H1 (cell line): ENCODE measurements at regions not wholly inside any gene's neighbourhood (a gene's known extent, or its start where the extent isn't known, plus 50 kb on each side); places are given as distances from the start of the nearest gene placed in this dataset.
A peak's percentile ranks its signal among the peaks of the same experiment; 100 is the strongest.

ENCODE experiments used
- CTCF ChIA-PET: fragments of 300-600 bp; sonication (Branson Sonifier 250); formaldehyde crosslinking; loops from one replicate; lab custom pipeline; 2021; ENCODE audit not compliant: partially characterized antibody; lab: Charles Lee
- POLR2A ChIA-PET: fragments of 300-600 bp; sonication (Branson Sonifier 250); formaldehyde crosslinking; loops from one replicate; lab custom pipeline; 2021; ENCODE audit warnings: inconsistent platforms; ENCODE audit not compliant: partially characterized antibody; lab: Charles Lee
- DNase-seq, 2 experiments: peaks; one replicate each; pipeline versions ENCODE4 v3.0.0 to v3.0.0-alpha.2; 2010 to 2022; ENCODE audit warnings: low spot score in 2 of 2, low read depth in 1 of 2, mixed read lengths in 1 of 2
- FAIRE-seq: peaks from 2 replicates; lab custom pipeline; 2011; peaks lifted over from hg19 to GRCh38; lab: Jason Lieb, UNC
- H2AFZ ChIP-seq: 2 replicates; pipeline ENCODE4 v1.8.1; 2012; ENCODE audit warnings: low read length, inconsistent platforms
- H2AK5ac ChIP-seq: 2 replicates; pipeline ENCODE4 v1.6.1; 2013; ENCODE audit warnings: low read depth, low read length
- H2BK120ac ChIP-seq: replicated peaks from 2 replicates; pipeline ENCODE3; 2013; ENCODE audit warnings: low read depth, low read length, inconsistent platforms
- H2BK12ac ChIP-seq: 2 replicates; pipeline ENCODE4 v1.6.1; 2013; ENCODE audit warnings: low read depth, low read length
- H2BK15ac ChIP-seq: 2 replicates; pipeline ENCODE4 v1.6.1; 2013; ENCODE audit warnings: low read length
- H2BK20ac ChIP-seq: 2 replicates; pipeline ENCODE4 v1.6.1; 2013; ENCODE audit warnings: low read length
- H2BK5ac ChIP-seq: 2 replicates; pipeline ENCODE4 v1.6.1; 2013; ENCODE audit warnings: low read depth, low read length
- H3K14ac ChIP-seq: 2 replicates; pipeline ENCODE4 v1.6.1; 2013; ENCODE audit warnings: inconsistent platforms; ENCODE audit not compliant: insufficient read length
- H3K18ac ChIP-seq: 2 replicates; pipeline ENCODE4 v1.6.1; 2013; ENCODE audit warnings: low read length; ENCODE audit errors: extremely low read depth
- H3K23ac ChIP-seq: 2 replicates; pipeline ENCODE4 v1.6.1; 2013; ENCODE audit warnings: inconsistent platforms; ENCODE audit not compliant: insufficient read length
- H3K23me2 ChIP-seq: 2 replicates; pipeline ENCODE4 v1.6.1; 2013; ENCODE audit warnings: low read depth, low read length
- H3K27ac ChIP-seq: 2 replicates; pipeline ENCODE4 v1.6.1; 2011; ENCODE audit warnings: low read depth, low read length, inconsistent platforms
- H3K27me3 ChIP-seq, 4 experiments: replicated peaks in 1 of 4; 1 replicate in 1 of 4; 2 replicates in 3 of 4; pipeline versions ENCODE4 v1.6.1 to v1.8.1; 2011 to 2013; ENCODE audit warnings: low read length in 3 of 4, mild to moderate bottlenecking in 3 of 4, inconsistent platforms in 2 of 4, mixed read lengths in 2 of 4, moderate library complexity in 1 of 4; ENCODE audit not compliant: control insufficient read depth in 3 of 4, insufficient read depth in 3 of 4; ENCODE audit errors: extremely low read depth in 1 of 4
- H3K36me3 ChIP-seq, 4 experiments: 2 replicates each; pipeline versions ENCODE4 v1.6.1 to v1.8.1; 2011 to 2013; ENCODE audit warnings: mild to moderate bottlenecking in 4 of 4, low read length in 3 of 4, moderate library complexity in 2 of 4, control low read depth in 1 of 4, inconsistent platforms in 1 of 4; ENCODE audit not compliant: insufficient read depth in 4 of 4, control insufficient read depth in 2 of 4
- H3K4ac ChIP-seq: replicated peaks from 2 replicates; pipeline ENCODE3; 2013; ENCODE audit warnings: low read length, low read depth, mixed read lengths, inconsistent platforms; ENCODE audit not compliant: insufficient read length
- H3K4me1 ChIP-seq, 4 experiments: replicated peaks in 1 of 4; 1 replicate in 1 of 4; 2 replicates in 3 of 4; pipeline versions ENCODE4 v1.6.1 to v1.8.1; 2011 to 2013; ENCODE audit warnings: low read length in 3 of 4, inconsistent platforms in 2 of 4, mixed read lengths in 1 of 4; ENCODE audit not compliant: insufficient read depth in 4 of 4, control insufficient read depth in 3 of 4
- H3K4me2 ChIP-seq, 2 experiments: 2 replicates each; pipeline versions ENCODE4 v1.6.1 to v1.8.1; 2011 to 2013; ENCODE audit warnings: low read depth in 2 of 2, low read length in 2 of 2, control low read depth in 1 of 2, inconsistent platforms in 1 of 2, mild to moderate bottlenecking in 1 of 2; ENCODE audit not compliant: insufficient read depth in 1 of 2
- H3K4me3 ChIP-seq, 4 experiments: fragments of 200-600, 300-600 bp in 1 of 4; sonication (generic), shearing (Covaris generic), sonication (Bioruptor Twin) in 1 of 4; 2 replicates each; pipeline versions ENCODE4 v1.5.1 to v1.8.1; 2011 to 2016; ENCODE audit warnings: low read length in 4 of 4, low read depth in 3 of 4, control low read depth in 2 of 4, inconsistent platforms in 2 of 4, mild to moderate bottlenecking in 2 of 4, mixed read lengths in 1 of 4, moderate library complexity in 1 of 4; ENCODE audit not compliant: insufficient read depth in 2 of 4; ENCODE audit errors: extremely low read depth in 1 of 4
- H3K56ac ChIP-seq: replicated peaks from 2 replicates; pipeline ENCODE3; 2013; ENCODE audit warnings: low read depth, mild to moderate bottlenecking, mixed read lengths, low read length, inconsistent platforms; ENCODE audit not compliant: insufficient read length
- H3K79me1 ChIP-seq: 2 replicates; pipeline ENCODE4 v1.6.1; 2013; ENCODE audit warnings: low read depth, low read length, control low read depth
- H3K79me2 ChIP-seq, 2 experiments: 2 replicates each; pipeline versions ENCODE4 v1.6.1 to v1.8.1; 2012 to 2013; ENCODE audit warnings: low read length in 2 of 2, mild to moderate bottlenecking in 2 of 2, inconsistent platforms in 1 of 2; ENCODE audit not compliant: insufficient read depth in 2 of 2, control insufficient read depth in 1 of 2
- H3K9ac ChIP-seq, 4 experiments: replicated peaks in 1 of 4; 1 replicate in 1 of 4; 2 replicates in 3 of 4; pipeline versions ENCODE4 v1.6.1 to v1.8.1; 2011 to 2013; ENCODE audit warnings: low read depth in 3 of 4, low read length in 3 of 4, control low read depth in 2 of 4, mild to moderate bottlenecking in 2 of 4, moderate library complexity in 2 of 4, inconsistent platforms in 1 of 4; ENCODE audit errors: extremely low read depth in 1 of 4
- H3K9me3 ChIP-seq, 2 experiments: 2 replicates each; pipeline versions ENCODE4 v1.6.1 to v1.8.1; 2012 to 2013; ENCODE audit warnings: mild to moderate bottlenecking in 2 of 2, moderate library complexity in 2 of 2, control low read depth in 1 of 2, inconsistent platforms in 1 of 2, low read depth in 1 of 2, low read length in 1 of 2, mixed read lengths in 1 of 2; ENCODE audit not compliant: insufficient read depth in 2 of 2
- H4K20me1 ChIP-seq, 2 experiments: replicated peaks in 1 of 2; 2 replicates each; pipeline versions ENCODE3 to v1.8.1; 2011 to 2013; ENCODE audit warnings: inconsistent platforms in 2 of 2, low read length in 2 of 2, mild to moderate bottlenecking in 1 of 2; ENCODE audit not compliant: insufficient read depth in 2 of 2, control insufficient read depth in 1 of 2
- H4K5ac ChIP-seq: 2 replicates; pipeline ENCODE4 v1.6.1; 2013; ENCODE audit warnings: low read length, low read depth, mixed read lengths, inconsistent platforms; ENCODE audit not compliant: insufficient read length
- H4K8ac ChIP-seq: 2 replicates; pipeline ENCODE4 v1.8.0; 2013; ENCODE audit warnings: mild to moderate bottlenecking, moderate library complexity, low read length, inconsistent platforms; ENCODE audit not compliant: insufficient read depth; ENCODE audit errors: extremely low read depth
- H4K91ac ChIP-seq: replicated peaks from 2 replicates; pipeline ENCODE3; 2013; ENCODE audit warnings: low read length, mixed read lengths, inconsistent platforms; ENCODE audit not compliant: insufficient read length
- ASH2L ChIP-seq: fragments of 200-600, 300-600 bp; sonication (generic); IDR thresholded peaks from one replicate; pipeline ENCODE4 v1.7.1; 2017; ENCODE audit warnings: low read length
- CBX8 ChIP-seq: fragments of 300-800, 300-1000 bp; sonication (generic); IDR thresholded peaks from 2 replicates; pipeline ENCODE4 v1.7.1; 2016; ENCODE audit warnings: low read depth, low read length, borderline replicate concordance
- CHD1 ChIP-seq: IDR thresholded peaks from 2 replicates; pipeline ENCODE4 v1.6.1; 2012; ENCODE audit warnings: low read depth, low read length, improper control_type of control experiment
- E2F6 ChIP-seq: IDR thresholded peaks from 2 replicates; pipeline ENCODE4 v1.6.1; 2012; ENCODE audit warnings: inconsistent platforms
- JUN ChIP-seq: IDR thresholded peaks from 2 replicates; pipeline ENCODE4 v1.6.1; 2011; ENCODE audit warnings: low read depth, mild to moderate bottlenecking, improper control_type of control experiment, low read length
- JUND ChIP-seq: IDR thresholded peaks from 2 replicates; pipeline ENCODE4 v1.6.1; 2011; ENCODE audit warnings: mild to moderate bottlenecking, improper control_type of control experiment, low read length
- NANOG ChIP-seq: IDR thresholded peaks from 2 replicates; pipeline ENCODE4 v1.6.1; 2011; ENCODE audit warnings: low read length, low read depth, mild to moderate bottlenecking, inconsistent platforms; ENCODE audit not compliant: insufficient read depth, poor library complexity, severe bottlenecking
- POU5F1 ChIP-seq: IDR thresholded peaks from 2 replicates; pipeline ENCODE4 v1.6.1; 2011; ENCODE audit warnings: low read depth, mild to moderate bottlenecking, low read length, moderate library complexity
- RAD21 ChIP-seq, 2 experiments: IDR thresholded peaks in 1 of 2; conservative IDR thresholded peaks in 1 of 2; 2 replicates each; pipeline ENCODE4 v1.6.1; 2011; ENCODE audit warnings: low read depth in 2 of 2, low read length in 2 of 2, improper control_type of control experiment in 1 of 2, inconsistent platforms in 1 of 2, mild to moderate bottlenecking in 1 of 2, moderate library complexity in 1 of 2
- SAP30 ChIP-seq: fragments of 300-600 bp; sonication (generic); IDR thresholded peaks from 2 replicates; pipeline ENCODE4 v1.7.1; 2012; ENCODE audit warnings: low read length, moderate library complexity, mild to moderate bottlenecking, inconsistent platforms; ENCODE audit not compliant: insufficient read depth, insufficient replicate concordance
- TBP ChIP-seq: IDR thresholded peaks from 2 replicates; pipeline ENCODE4 v1.6.1; 2011; ENCODE audit warnings: low read depth, low read length, improper control_type of control experiment
- TCF12 ChIP-seq: IDR thresholded peaks from 2 replicates; pipeline ENCODE4 v1.6.1; 2011; ENCODE audit warnings: low read depth, mild to moderate bottlenecking, low read length
- YY1 ChIP-seq: IDR thresholded peaks from 2 replicates; pipeline ENCODE4 v1.6.1; 2011; ENCODE audit warnings: low read depth, mild to moderate bottlenecking, low read length
- ZNF274 ChIP-seq: IDR thresholded peaks from 2 replicates; pipeline ENCODE4 v1.7.0; 2012; ENCODE audit warnings: low read length, borderline replicate concordance; ENCODE audit errors: extremely low read depth
- WGBS, 2 experiments: shearing (Covaris generic) in 1 of 2; methylation state at CpG; one replicate each; pipeline versions ENCODE4 v1.1.6 to v1.1.7; 2013 to 2015; ENCODE audit warnings: low lambda C conversion rate in 2 of 2, mixed read lengths in 2 of 2, inconsistent platforms in 1 of 2, low coverage in 1 of 2, missing lambda C conversion rate in 1 of 2; ENCODE audit not compliant: insufficient replicate concordance in 2 of 2, insufficient coverage in 1 of 2, insufficient read length in 1 of 2; ENCODE audit errors: extremely low coverage in 1 of 2, missing lambda C conversion rate in 1 of 2; 5-methylcytosine and 5-hydroxymethylcytosine counted together

GRCh38 chr13:109521719-109522118 lies 264.7 kb downstream of the IRS2 start:
- no peak overlapping the region for H2BK5ac ChIP-seq
- H4K8ac ChIP-seq: no peak overlapping the region
- H3K9me3 ChIP-seq: no peaks in the 10 kb centered on the region
- H3K79me2 ChIP-seq: no peaks in the 10 kb centered on the region
- H3K36me3 ChIP-seq: no peaks in the 10 kb centered on the region
- H4K20me1 ChIP-seq: no peaks in the 10 kb centered on the region
- H3K4me1 ChIP-seq: no peaks in the 10 kb centered on the region; a peak in 1 of 7 replicates
- H4K5ac ChIP-seq: no peak overlapping the region
- peak overlapping the region; percentile 17; the same call in 1 of the 2 replicates for H2AFZ ChIP-seq
- no peak overlapping the region for H2AK5ac ChIP-seq
- no peak overlapping the region for H3K4ac ChIP-seq
- no peak overlapping the region for H3K23ac ChIP-seq
- H2BK12ac ChIP-seq: no peak overlapping the region
- no peak for DNase-seq
- no peak for FAIRE-seq
- no peaks in the 10 kb centered on the region for H3K27me3 ChIP-seq
- 96% methylated on average over 21 of the region's 21 CpGs; no CpG with 5 or more reads in 1 of the 2 experiments for WGBS, 2 experiments
- no peak overlapping the region for H2BK20ac ChIP-seq
- no peak overlapping the region for H3K14ac ChIP-seq
- H4K91ac ChIP-seq: no peak overlapping the region
- H3K9ac ChIP-seq: no peak overlapping the region
- H3K23me2 ChIP-seq: no peaks in the 10 kb centered on the region
- no peak overlapping the region for H3K56ac ChIP-seq
- H2BK120ac ChIP-seq: no peak overlapping the region
- no peaks in the 10 kb centered on the region for H3K79me1 ChIP-seq
- CTCF ChIA-PET: interaction anchor here (1.3 kb wide), 1 partner anchor 326 kb away, joined by 5 read pairs; no protein-coding TSS in a partner anchor
- H3K4me3 ChIP-seq: no peak overlapping the region
- POLR2A ChIA-PET: no interaction called here
- no peak overlapping the region for H3K4me2 ChIP-seq
- H3K18ac ChIP-seq: no peak overlapping the region
- H2BK15ac ChIP-seq: no peak overlapping the region
- no peak overlapping the region for H3K27ac ChIP-seq
- no peak for TF ChIP-seq POU5F1
- no peak for TF ChIP-seq RAD21 (IDR thresholded peaks at IDR 0.05 in 1 of 2, conservative IDR thresholded peaks at IDR 0.05 in 1 of 2; ENCODE audit: low read depth in 2 of 2, low read length in 2 of 2)
- TF ChIP-seq E2F6: no peak
- no peak for TF ChIP-seq NANOG
- TF ChIP-seq CHD1: no peak
- TF ChIP-seq ZNF274: no peak
- TF ChIP-seq JUND: no peak
- no peak for TF ChIP-seq SAP30
- no peak for TF ChIP-seq TCF12
- TF ChIP-seq ASH2L: no peak
- TF ChIP-seq CBX8: no peak
- no peak for TF ChIP-seq YY1
- TF ChIP-seq TBP: no peak
- TF ChIP-seq JUN: no peak
